ENCODE measurements at regions not wholly inside any gene's neighbourhood (a gene's known extent, or its start where the extent isn't known, plus 50 kb on each side); places are given as distances from the start of the nearest gene placed in this dataset.

DNA sequence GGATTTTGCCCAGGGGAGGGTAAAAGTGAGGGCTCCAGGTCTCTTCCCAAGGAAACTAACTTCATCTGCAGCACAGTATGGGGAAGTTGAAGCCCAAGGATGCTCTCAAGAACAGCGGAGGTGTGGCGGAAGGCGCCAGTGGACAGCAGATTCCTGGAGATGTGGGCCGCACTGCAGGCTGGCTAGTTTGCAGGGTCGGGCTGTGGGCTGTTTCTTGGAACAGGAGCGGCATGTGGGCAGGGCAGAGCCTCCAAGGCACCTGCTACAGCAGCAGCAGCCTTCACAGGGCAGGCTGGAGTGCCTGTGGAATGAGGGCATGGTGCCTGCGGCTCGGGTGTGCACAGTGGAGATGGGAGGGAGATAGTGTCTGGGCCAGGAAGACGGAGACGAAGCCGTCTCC is 100.0 kb upstream of the SFSWAP start:
- TF ChIP-seq, protein P1, sequence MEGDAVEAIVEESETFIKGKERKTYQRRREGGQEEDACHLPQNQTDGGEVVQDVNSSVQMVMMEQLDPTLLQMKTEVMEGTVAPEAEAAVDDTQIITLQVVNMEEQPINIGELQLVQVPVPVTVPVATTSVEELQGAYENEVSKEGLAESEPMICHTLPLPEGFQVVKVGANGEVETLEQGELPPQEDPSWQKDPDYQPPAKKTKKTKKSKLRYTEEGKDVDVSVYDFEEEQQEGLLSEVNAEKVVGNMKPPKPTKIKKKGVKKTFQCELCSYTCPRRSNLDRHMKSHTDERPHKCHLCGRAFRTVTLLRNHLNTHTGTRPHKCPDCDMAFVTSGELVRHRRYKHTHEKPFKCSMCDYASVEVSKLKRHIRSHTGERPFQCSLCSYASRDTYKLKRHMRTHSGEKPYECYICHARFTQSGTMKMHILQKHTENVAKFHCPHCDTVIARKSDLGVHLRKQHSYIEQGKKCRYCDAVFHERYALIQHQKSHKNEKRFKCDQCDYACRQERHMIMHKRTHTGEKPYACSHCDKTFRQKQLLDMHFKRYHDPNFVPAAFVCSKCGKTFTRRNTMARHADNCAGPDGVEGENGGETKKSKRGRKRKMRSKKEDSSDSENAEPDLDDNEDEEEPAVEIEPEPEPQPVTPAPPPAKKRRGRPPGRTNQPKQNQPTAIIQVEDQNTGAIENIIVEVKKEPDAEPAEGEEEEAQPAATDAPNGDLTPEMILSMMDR (IDR thresholded peaks at IDR 0.05): no peak
- H3K27me3 ChIP-seq: no peaks in the 10 kb centered on the region
- intact Hi-C loops (cut with DNase I): no loop called here

DNA sequence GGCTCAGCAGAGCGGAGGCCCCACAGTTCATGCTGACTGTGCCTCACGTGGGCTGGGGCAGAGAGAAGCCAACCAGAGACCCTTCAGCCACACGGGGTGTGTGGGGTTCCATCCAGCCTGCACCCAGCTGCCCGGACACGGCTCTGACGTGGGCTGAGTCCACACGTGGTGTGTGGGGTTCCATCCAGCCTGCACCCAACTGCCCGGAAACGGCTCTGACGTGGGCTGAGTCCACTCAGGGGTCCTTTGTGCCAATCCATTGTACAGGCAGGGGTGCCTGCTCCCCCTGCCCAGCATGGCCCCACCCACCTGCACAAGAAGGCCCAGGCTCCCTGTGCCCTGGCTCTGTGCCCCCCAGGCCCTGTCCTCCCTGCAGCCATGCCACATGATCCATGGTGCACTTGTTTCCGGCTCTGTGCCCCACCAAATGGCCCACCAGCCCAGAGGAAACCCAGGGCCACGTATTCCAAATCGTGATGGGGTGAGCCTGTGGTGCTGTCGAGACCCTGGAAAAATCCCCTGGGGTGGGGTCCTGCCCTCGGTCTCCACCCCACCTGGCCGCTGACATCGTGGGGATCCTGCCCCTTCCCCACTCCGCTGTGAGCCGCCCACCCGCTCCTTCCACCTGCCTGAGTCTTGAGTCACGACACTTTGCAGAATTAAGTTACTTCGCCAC is 99.3 kb upstream of the SFSWAP start:
- TF ChIP-seq, protein P1 (IDR thresholded peaks at IDR 0.05): no peak
- no peak for TF ChIP-seq POLR2A (IDR thresholded peaks at IDR 0.05)
- no peak overlapping the region for H3K27ac ChIP-seq
- WGBS, 2 donors: 66 to 68% methylated on average over 12 to 22 of the region's 22 CpGs
- no peaks in the 10 kb centered on the region for H3K27me3 ChIP-seq
- H3K4me3 ChIP-seq: no peak overlapping the region
- no peaks in the 10 kb centered on the region for H3K36me3 ChIP-seq (replicated peaks in 1 of 2; ENCODE audit: insufficient read depth in 1 of 2, low read depth in 2 of 2)
- ATAC-seq: no peak
- H3K9me3 ChIP-seq: no peaks in the 10 kb centered on the region
- DNase-seq: no peak
- no peaks in the 10 kb centered on the region for H3K4me1 ChIP-seq
- intact Hi-C loops (cut with DNase I): no loop called here

More for the DNA sequence above, 100.0 kb upstream of the SFSWAP start:
- no peaks in the 10 kb centered on the region for H3K9me3 ChIP-seq
- 71 to 77% methylated on average over 10 to 11 of the region's 11 CpGs for WGBS, 2 donors
- no peaks in the 10 kb centered on the region for H3K36me3 ChIP-seq (replicated peaks in 1 of 2; ENCODE audit: insufficient read depth in 1 of 2, low read depth in 2 of 2)
- H3K4me3 ChIP-seq: no peak overlapping the region
- H3K27ac ChIP-seq: no peak overlapping the region
- ATAC-seq (no peak), DNase-seq (no peak)
- H3K4me1 ChIP-seq: no peaks in the 10 kb centered on the region

DNA sequence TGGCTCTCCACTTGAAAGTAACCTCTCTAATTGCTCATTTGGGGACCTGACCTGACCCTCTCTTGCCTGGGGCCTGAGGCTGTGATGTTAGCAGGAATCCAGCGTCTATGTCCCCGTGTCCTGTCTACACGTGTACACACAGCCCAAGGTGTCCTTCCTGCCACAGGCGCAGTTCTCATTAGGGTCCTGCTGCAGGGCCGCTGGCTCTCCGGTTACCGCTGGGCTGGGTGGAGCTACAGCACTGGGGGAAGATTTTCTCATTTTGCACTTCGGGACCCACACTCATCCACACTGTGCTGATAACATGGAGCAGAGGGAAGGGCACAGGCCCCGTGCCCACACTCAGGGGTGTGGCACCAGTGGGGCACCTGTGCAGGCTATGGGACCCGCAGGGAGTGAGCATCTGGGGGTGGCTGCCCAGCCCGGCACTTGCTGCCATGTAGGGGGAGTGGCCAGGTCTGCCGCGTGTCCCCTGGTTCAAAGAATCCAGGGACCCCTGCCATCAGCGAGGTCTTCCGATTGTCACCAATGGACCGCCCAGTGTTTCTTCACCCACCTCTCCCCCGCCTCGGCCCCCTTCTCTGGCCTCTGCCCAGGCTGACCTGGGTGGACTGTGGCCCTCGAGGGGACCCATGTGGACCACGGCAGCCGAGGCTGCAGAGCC is 98.7 kb upstream of the SFSWAP start:
- Histone ChIP-seq H3K4me1 (no peaks in the 10 kb centered on the region), H3K36me3 (replicated peaks in 1 of 2; ENCODE audit: insufficient read depth in 1 of 2, low read depth in 2 of 2) (no peaks in the 10 kb centered on the region), H3K27ac (no peak overlapping the region), H3K27me3 (no peaks in the 10 kb centered on the region), H3K4me3 (no peak overlapping the region), H3K9me3 (no peaks in the 10 kb centered on the region)
- ATAC-seq (no peak), DNase-seq (no peak)
- WGBS, 2 donors: 57 to 76% methylated on average over 14 to 17 of the region's 21 CpGs
- TF ChIP-seq, protein P1 (IDR thresholded peaks at IDR 0.05): no peak
- TF ChIP-seq POLR2A (IDR thresholded peaks at IDR 0.05): no peak
- intact Hi-C loops (cut with DNase I): no loop called here

DNA sequence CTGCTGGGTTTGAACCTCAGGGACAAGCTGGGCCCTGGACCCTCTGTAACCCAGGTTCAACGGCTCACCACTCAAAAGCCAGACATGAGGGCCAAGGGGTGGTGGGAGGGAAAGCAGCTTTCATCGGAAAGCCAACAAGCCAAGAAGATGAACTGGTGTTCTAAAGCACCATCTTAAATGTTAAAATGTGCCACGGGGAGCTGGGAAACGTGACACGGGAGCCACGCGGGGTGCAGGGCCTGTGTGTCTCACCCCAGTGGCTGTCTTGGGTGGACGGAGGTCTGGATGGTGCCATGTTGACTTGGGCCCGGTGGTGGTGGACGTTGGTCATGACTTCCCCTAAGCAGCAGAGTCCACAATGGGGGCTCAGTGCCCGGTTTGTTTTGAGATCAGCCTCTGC is 97.7 kb upstream of the SFSWAP start:
- no peak overlapping the region for H3K27ac ChIP-seq
- no peaks in the 10 kb centered on the region for H3K4me1 ChIP-seq
- no peaks in the 10 kb centered on the region for H3K36me3 ChIP-seq (replicated peaks in 1 of 2; ENCODE audit: insufficient read depth in 1 of 2, low read depth in 2 of 2)
- 67 to 71% methylated on average over 11 of the region's 11 CpGs for WGBS, 2 donors
- intact Hi-C loops (cut with DNase I): no loop called here
- H3K27me3 ChIP-seq: no peaks in the 10 kb centered on the region
- no peak for ATAC-seq
- no peaks in the 10 kb centered on the region for H3K9me3 ChIP-seq
- H3K4me3 ChIP-seq: no peak overlapping the region
- DNase-seq: no peak
- no peak for TF ChIP-seq POLR2A (IDR thresholded peaks at IDR 0.05)

DNA sequence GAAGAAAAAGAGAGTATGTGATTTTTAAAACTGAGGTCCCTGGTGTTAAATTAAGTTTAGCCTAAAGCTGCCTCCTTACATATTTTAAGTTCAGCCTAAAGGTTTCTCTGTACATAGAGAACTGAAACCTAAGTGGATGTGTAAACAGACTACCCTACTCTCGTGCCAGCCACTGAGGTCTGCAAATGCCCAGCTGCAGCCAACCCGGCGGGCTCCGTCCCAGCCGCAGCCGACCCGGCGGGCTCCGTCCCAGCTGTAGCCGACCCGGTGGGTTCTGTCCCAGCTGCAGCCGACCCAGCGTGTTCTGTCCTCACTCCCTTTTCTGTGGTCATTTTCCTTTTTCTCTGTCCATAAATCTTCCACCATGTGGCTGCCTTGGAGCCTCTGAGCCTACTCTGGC is 97.2 kb upstream of the SFSWAP start:
- Histone ChIP-seq H3K27me3 (no peaks in the 10 kb centered on the region), H3K27ac (no peak overlapping the region), H3K4me3 (no peak overlapping the region), H3K36me3 (replicated peaks in 1 of 2; ENCODE audit: insufficient read depth in 1 of 2, low read depth in 2 of 2) (no peaks in the 10 kb centered on the region), H3K4me1 (no peaks in the 10 kb centered on the region), H3K9me3 (no peaks in the 10 kb centered on the region)
- intact Hi-C loops (cut with DNase I): no loop called here
- 80 to 81% methylated on average over 13 of the region's 13 CpGs for WGBS, 2 donors
- no peak for ATAC-seq
- no peak for DNase-seq
- no peak for TF ChIP-seq POLR2A (IDR thresholded peaks at IDR 0.05)
- TF ChIP-seq, protein P1 (IDR thresholded peaks at IDR 0.05): no peak
